ENCODE measurements at regions not wholly inside any gene's neighbourhood (a gene's known extent, or its start where the extent isn't known, plus 50 kb on each side); places are given as distances from the start of the nearest gene placed in this dataset.

- TF ChIP-seq CTCF (IDR thresholded peaks at IDR 0.05; ENCODE audit: insufficient read depth, low read depth, low read length) (no peak), EZH2 (IDR thresholded peaks at IDR 0.05; ENCODE audit: insufficient read depth, low read length) (no peak)
These were observed 138.2 kb downstream of the PHETA1 start for GRCh38 chr12:111230649-111231048.
